MM.1S (cell line): ENCODE measurements at regions not wholly inside any gene's neighbourhood (a gene's known extent, or its start where the extent isn't known, plus 50 kb on each side); places are given as distances from the start of the nearest gene placed in this dataset.

ENCODE experiments used
- EZH2 ChIP-seq: fragments of 300-600 bp; sonication (generic); optimal IDR thresholded peaks from 2 replicates; pipeline ENCODE3; 2017; ENCODE audit warnings: low read depth, mild to moderate bottlenecking, antibody characterized with exemption, low read length, mixed read lengths
- EZH2phosphoT487 ChIP-seq: fragments of 300-600 bp; sonication (generic); IDR thresholded peaks from 2 replicates; pipeline ENCODE4 v1.6.1; 2018; ENCODE audit warnings: antibody characterized with exemption, low read length
- TF ChIP-seq, protein P1 (sequence below): fragments of 300-600 bp; sonication (generic); IDR thresholded peaks from 2 replicates; pipeline ENCODE4 v1.5.1; 2016; ENCODE audit warnings: antibody characterized with exemption, low read length, mixed read lengths

DNA sequence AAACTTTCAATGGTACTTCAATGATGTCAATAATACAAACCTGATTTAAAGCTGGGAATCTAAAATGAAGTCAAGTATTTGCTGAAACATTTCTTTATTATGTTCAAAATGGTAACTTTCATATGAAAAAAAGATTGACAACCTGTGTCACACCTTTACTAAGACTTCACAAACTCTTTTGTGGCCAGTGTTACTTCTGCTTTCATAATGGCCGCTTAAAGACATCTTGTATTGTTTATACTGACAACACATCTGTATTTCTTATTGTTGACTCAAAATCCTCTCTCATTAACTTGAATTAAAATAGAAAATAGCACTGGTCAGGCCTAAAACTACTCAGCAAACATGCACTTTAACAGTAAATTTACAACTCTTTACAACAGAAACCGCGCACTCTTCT lies 312.3 kb upstream of the CNTN6 start:
- TF ChIP-seq, protein P1, sequence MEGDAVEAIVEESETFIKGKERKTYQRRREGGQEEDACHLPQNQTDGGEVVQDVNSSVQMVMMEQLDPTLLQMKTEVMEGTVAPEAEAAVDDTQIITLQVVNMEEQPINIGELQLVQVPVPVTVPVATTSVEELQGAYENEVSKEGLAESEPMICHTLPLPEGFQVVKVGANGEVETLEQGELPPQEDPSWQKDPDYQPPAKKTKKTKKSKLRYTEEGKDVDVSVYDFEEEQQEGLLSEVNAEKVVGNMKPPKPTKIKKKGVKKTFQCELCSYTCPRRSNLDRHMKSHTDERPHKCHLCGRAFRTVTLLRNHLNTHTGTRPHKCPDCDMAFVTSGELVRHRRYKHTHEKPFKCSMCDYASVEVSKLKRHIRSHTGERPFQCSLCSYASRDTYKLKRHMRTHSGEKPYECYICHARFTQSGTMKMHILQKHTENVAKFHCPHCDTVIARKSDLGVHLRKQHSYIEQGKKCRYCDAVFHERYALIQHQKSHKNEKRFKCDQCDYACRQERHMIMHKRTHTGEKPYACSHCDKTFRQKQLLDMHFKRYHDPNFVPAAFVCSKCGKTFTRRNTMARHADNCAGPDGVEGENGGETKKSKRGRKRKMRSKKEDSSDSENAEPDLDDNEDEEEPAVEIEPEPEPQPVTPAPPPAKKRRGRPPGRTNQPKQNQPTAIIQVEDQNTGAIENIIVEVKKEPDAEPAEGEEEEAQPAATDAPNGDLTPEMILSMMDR, result no peak
- TF ChIP-seq EZH2 (no peak), EZH2phosphoT487 (no peak)
